ENCODE measurements at regions not wholly inside any gene's neighbourhood (a gene's known extent, or its start where the extent isn't known, plus 50 kb on each side); places are given as distances from the start of the nearest gene placed in this dataset.

- no peak for TF ChIP-seq RAD21 (IDR thresholded peaks at IDR 0.05; ENCODE audit: low read depth)
Observed at GRCh38 chr4:117334451-117335188, 249.2 kb upstream of the TRAM1L1 start (continued).

- POLR2A ChIA-PET: no interaction called here
Observed at GRCh38 chr4:117357437-117357836, 272.1 kb upstream of the TRAM1L1 start.

More at GRCh38 chr4:117357437-117357836, 272.1 kb upstream of the TRAM1L1 start:
- no peak for DNase-seq (ENCODE audit: low read depth, low spot score)
- intact Hi-C loops (cut with micrococcal nuclease): no loop called here
- H3K9me2 ChIP-seq (ENCODE audit: insufficient read depth): 0 out of 2 replicates have a peak, but pooled peaks cover 3% of the 10 kb centered on the region
- no peak overlapping the region for H3K4me3 ChIP-seq (replicated peaks in 1 of 2; ENCODE audit: low read depth in 1 of 2, low read length in 2 of 2)
- BruUV-seq (replicated peaks): no TSS peak
- H4K20me1 ChIP-seq (ENCODE audit: insufficient read depth): no peaks in the 10 kb centered on the region
- TF ChIP-seq JUND (IDR thresholded peaks at IDR 0.05) (no peak), EGR1 (IDR thresholded peaks at IDR 0.05; ENCODE audit: low read depth) (no peak), YY1 (IDR thresholded peaks at IDR 0.05; ENCODE audit: extremely low read depth, insufficient replicate concordance, low read depth, low read length) (no peak), ELF1 (IDR thresholded peaks at IDR 0.05; ENCODE audit: borderline replicate concordance, low read depth) (no peak), POLR2AphosphoS5 (IDR thresholded peaks at IDR 0.05; ENCODE audit: low read depth, low read length) (no peak), CBX3 (IDR thresholded peaks at IDR 0.05; ENCODE audit: low read depth) (no peak), EZH2 (IDR thresholded peaks at IDR 0.05) (no peak), MAX (IDR thresholded peaks at IDR 0.05) (no peak), CEBPB (IDR thresholded peaks at IDR 0.05; ENCODE audit: low read depth) (no peak), SRF (IDR thresholded peaks at IDR 0.05; ENCODE audit: low read depth) (no peak), RAD21 (IDR thresholded peaks at IDR 0.05; ENCODE audit: low read depth) (no peak), EZH2phosphoT487 (IDR thresholded peaks at IDR 0.05; ENCODE audit: borderline replicate concordance) (no peak)
- TF ChIP-seq, protein P1, sequence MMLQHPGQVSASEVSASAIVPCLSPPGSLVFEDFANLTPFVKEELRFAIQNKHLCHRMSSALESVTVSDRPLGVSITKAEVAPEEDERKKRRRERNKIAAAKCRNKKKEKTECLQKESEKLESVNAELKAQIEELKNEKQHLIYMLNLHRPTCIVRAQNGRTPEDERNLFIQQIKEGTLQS (IDR thresholded peaks at IDR 0.05): no peak
- TF ChIP-seq, protein P2, sequence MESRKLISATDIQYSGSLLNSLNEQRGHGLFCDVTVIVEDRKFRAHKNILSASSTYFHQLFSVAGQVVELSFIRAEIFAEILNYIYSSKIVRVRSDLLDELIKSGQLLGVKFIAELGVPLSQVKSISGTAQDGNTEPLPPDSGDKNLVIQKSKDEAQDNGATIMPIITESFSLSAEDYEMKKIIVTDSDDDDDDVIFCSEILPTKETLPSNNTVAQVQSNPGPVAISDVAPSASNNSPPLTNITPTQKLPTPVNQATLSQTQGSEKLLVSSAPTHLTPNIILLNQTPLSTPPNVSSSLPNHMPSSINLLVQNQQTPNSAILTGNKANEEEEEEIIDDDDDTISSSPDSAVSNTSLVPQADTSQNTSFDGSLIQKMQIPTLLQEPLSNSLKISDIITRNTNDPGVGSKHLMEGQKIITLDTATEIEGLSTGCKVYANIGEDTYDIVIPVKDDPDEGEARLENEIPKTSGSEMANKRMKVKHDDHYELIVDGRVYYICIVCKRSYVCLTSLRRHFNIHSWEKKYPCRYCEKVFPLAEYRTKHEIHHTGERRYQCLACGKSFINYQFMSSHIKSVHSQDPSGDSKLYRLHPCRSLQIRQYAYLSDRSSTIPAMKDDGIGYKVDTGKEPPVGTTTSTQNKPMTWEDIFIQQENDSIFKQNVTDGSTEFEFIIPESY (IDR thresholded peaks at IDR 0.05; ENCODE audit: extremely low read depth, insufficient replicate concordance, low read length): no peak
- TF ChIP-seq, protein P3, sequence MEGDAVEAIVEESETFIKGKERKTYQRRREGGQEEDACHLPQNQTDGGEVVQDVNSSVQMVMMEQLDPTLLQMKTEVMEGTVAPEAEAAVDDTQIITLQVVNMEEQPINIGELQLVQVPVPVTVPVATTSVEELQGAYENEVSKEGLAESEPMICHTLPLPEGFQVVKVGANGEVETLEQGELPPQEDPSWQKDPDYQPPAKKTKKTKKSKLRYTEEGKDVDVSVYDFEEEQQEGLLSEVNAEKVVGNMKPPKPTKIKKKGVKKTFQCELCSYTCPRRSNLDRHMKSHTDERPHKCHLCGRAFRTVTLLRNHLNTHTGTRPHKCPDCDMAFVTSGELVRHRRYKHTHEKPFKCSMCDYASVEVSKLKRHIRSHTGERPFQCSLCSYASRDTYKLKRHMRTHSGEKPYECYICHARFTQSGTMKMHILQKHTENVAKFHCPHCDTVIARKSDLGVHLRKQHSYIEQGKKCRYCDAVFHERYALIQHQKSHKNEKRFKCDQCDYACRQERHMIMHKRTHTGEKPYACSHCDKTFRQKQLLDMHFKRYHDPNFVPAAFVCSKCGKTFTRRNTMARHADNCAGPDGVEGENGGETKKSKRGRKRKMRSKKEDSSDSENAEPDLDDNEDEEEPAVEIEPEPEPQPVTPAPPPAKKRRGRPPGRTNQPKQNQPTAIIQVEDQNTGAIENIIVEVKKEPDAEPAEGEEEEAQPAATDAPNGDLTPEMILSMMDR (IDR thresholded peaks at IDR 0.05 in 2 of 3, conservative IDR thresholded peaks at IDR 0.05 in 1 of 3; ENCODE audit: borderline replicate concordance in 1 of 3, insufficient read depth in 1 of 3, low read depth in 2 of 3, low read length in 2 of 3): no peak
- RAD21 ChIA-PET (ENCODE audit: low non-redundant PET in 1 of 2, low total read pairs in 2 of 2, uncharacterized antibody in 2 of 2, unreplicated experiment in 2 of 2): no interaction called here
- no peak overlapping the region for H3K27ac ChIP-seq (ENCODE audit: low read depth, low read length)
- H2AFZ ChIP-seq (ENCODE audit: low read depth, low read length, poor library complexity, severe bottlenecking): no peak overlapping the region
- H3K9ac ChIP-seq (ENCODE audit: low read length): no peak overlapping the region
- no peaks in the 10 kb centered on the region for H3K9me3 ChIP-seq (ENCODE audit: control insufficient read depth in 1 of 2, insufficient read depth in 1 of 2, low read depth in 1 of 2, low read length in 2 of 2)
- CTCF ChIA-PET: no interaction called here
- no peak overlapping the region for H3K4me2 ChIP-seq (ENCODE audit: low read length)
- ATAC-seq: no peak
- no peaks in the 10 kb centered on the region for H3K36me3 ChIP-seq (ENCODE audit: control insufficient read depth in 1 of 2, insufficient read depth in 2 of 2, low read length in 2 of 2)
- no peaks in the 10 kb centered on the region for H3K79me2 ChIP-seq (ENCODE audit: insufficient read depth, low read length)
- no peaks in the 10 kb centered on the region for H3K27me3 ChIP-seq (ENCODE audit: insufficient read depth, low read length)
- no peaks in the 10 kb centered on the region for H3K4me1 ChIP-seq (ENCODE audit: control insufficient read depth in 1 of 2, insufficient read depth in 2 of 2, low read length in 2 of 2)

All from HCT116 (cell line).